Naive B cell (primary cell): ENCODE measurements at regions not wholly inside any gene's neighbourhood (a gene's known extent, or its start where the extent isn't known, plus 50 kb on each side); places are given as distances from the start of the nearest gene placed in this dataset.
A peak's percentile ranks its signal among the peaks of the same experiment; 100 is the strongest.

ENCODE experiments used
- ATAC-seq, 2 donors: fragments of 150-1000 bp; cut with Tn5 transposase; 2 replicates each; pipeline ENCODE4 v1.10.0; 2021; ENCODE audit warnings: low read depth in 2 of 2, mild to moderate bottlenecking in 2 of 2, moderate library complexity in 2 of 2
- DNase-seq: peaks from one replicate; pipeline ENCODE4 v3.0.0; 2022
- H3K27ac Mint-ChIP-seq, 6 donors: one replicate each; pipeline ENCODE4 v1.8.0; 2020 to 2022; ENCODE audit warnings: mild to moderate bottlenecking in 6 of 6, mixed read lengths in 6 of 6, moderate library complexity in 5 of 6, inconsistent platforms in 2 of 6
- H3K27me3 Mint-ChIP-seq, 3 donors: one replicate each; pipeline ENCODE4 v1.8.0; 2021 to 2022; ENCODE audit warnings: mixed read lengths in 3 of 3, mild to moderate bottlenecking in 1 of 3
- H3K36me3 Mint-ChIP-seq, 2 donors: one replicate each; pipeline ENCODE4 v1.8.0; 2020 to 2022; ENCODE audit warnings: mixed read lengths in 2 of 2, inconsistent platforms in 1 of 2, mild to moderate bottlenecking in 1 of 2
- H3K4me1 Mint-ChIP-seq, 3 donors: one replicate each; pipeline ENCODE4 v1.8.0; 2020 to 2022; ENCODE audit warnings: mixed read lengths in 3 of 3, inconsistent platforms in 1 of 3, mild to moderate bottlenecking in 1 of 3, moderate library complexity in 1 of 3
- H3K4me3 Mint-ChIP-seq, 8 donors: one replicate each; pipeline ENCODE4 v1.8.0; 2020 to 2022; ENCODE audit warnings: mild to moderate bottlenecking in 8 of 8, mixed read lengths in 8 of 8, moderate library complexity in 8 of 8, inconsistent platforms in 2 of 8
- H3K9me3 Mint-ChIP-seq, 7 donors: one replicate each; pipeline ENCODE4 v1.8.0; 2020 to 2022; ENCODE audit warnings: mixed read lengths in 7 of 7, mild to moderate bottlenecking in 5 of 7, inconsistent platforms in 2 of 7, moderate library complexity in 1 of 7

- ATAC-seq = no peak
These were observed 307.5 kb downstream of the EMP1 start for GRCh38 chr12:13504074-13504473.

GRCh38 chr12:13503094-13503835, 306.7 kb downstream of the EMP1 start:
- no peak for DNase-seq
- H3K36me3 Mint-ChIP-seq = no peaks in the 10 kb centered on the region
- no peaks in the 10 kb centered on the region for H3K9me3 Mint-ChIP-seq
- ATAC-seq = no peak
- H3K4me1 Mint-ChIP-seq = peaks cover 5 to 12% (median 8%) of the 10 kb centered on the region in 3 donors
- peak overlapping the region in 1 of 6 donors; percentile 67 for H3K27ac Mint-ChIP-seq
- no peak overlapping the region for H3K4me3 Mint-ChIP-seq
- peaks cover 12 to 18% (median 14%) of the 10 kb centered on the region in 3 donors for H3K27me3 Mint-ChIP-seq

More at GRCh38 chr12:13504074-13504473, 307.5 kb downstream of the EMP1 start:
- no peak for DNase-seq
- Mint-ChIP-seq H3K27me3 (peaks cover 7 to 12% (median 11%) of the 10 kb centered on the region in 3 donors), H3K36me3 (no peaks in the 10 kb centered on the region), H3K4me3 (no peak overlapping the region), H3K9me3 (no peaks in the 10 kb centered on the region), H3K27ac (no peak overlapping the region), H3K4me1 (peaks cover 0 to 4% (median 3%) of the 10 kb centered on the region in 3 donors)

- peaks cover 0 to 4% (median 0%) of the 10 kb centered on the region in 7 donors for H3K9me3 Mint-ChIP-seq
- H3K27me3 Mint-ChIP-seq = peaks cover 12 to 19% (median 14%) of the 10 kb centered on the region in 3 donors
- no peak for DNase-seq
- no peaks in the 10 kb centered on the region for H3K36me3 Mint-ChIP-seq
- H3K27ac Mint-ChIP-seq = no peak overlapping the region
- no peak overlapping the region for H3K4me3 Mint-ChIP-seq
- H3K4me1 Mint-ChIP-seq = peaks cover 6 to 15% (median 8%) of the 10 kb centered on the region in 3 donors
- ATAC-seq = no peak
These were observed 302.5 kb downstream of the EMP1 start for GRCh38 chr12:13499008-13499407.

GRCh38 chr12:13496111-13496510, 299.6 kb downstream of the EMP1 start:
- peaks cover 0 to 6% of the 10 kb centered on the region in 2 donors for H3K36me3 Mint-ChIP-seq
- no peak for ATAC-seq
- no peak for DNase-seq

GRCh38 chr12:13489246-13489645, 292.7 kb downstream of the EMP1 start:
- Mint-ChIP-seq H3K4me3 (no peak overlapping the region), H3K9me3 (peaks cover 0 to 8% (median 3%) of the 10 kb centered on the region in 7 donors), H3K27ac (no peak overlapping the region), H3K27me3 (peaks cover 0 to 9% (median 0%) of the 10 kb centered on the region in 3 donors), H3K36me3 (peaks cover 0 to 6% of the 10 kb centered on the region in 2 donors), H3K4me1 (no peaks in the 10 kb centered on the region)
- no peak for ATAC-seq
- DNase-seq = no peak

More at GRCh38 chr12:13496111-13496510, 299.6 kb downstream of the EMP1 start:
- Mint-ChIP-seq H3K4me1 (peaks cover 6 to 15% (median 8%) of the 10 kb centered on the region in 3 donors), H3K4me3 (no peak overlapping the region), H3K9me3 (peaks cover 0 to 10% (median 3%) of the 10 kb centered on the region in 7 donors), H3K27ac (no peak overlapping the region), H3K27me3 (peaks cover 10 to 19% (median 19%) of the 10 kb centered on the region in 3 donors)

GRCh38 chr12:13487326-13487725, 290.8 kb downstream of the EMP1 start:
- Mint-ChIP-seq H3K4me1 (no peaks in the 10 kb centered on the region), H3K36me3 (no peaks in the 10 kb centered on the region), H3K4me3 (no peak overlapping the region), H3K9me3 (peaks cover 0 to 3% (median 0%) of the 10 kb centered on the region in 7 donors), H3K27me3 (peaks cover 0 to 5% (median 0%) of the 10 kb centered on the region in 3 donors), H3K27ac (no peak overlapping the region)
- ATAC-seq (no peak), DNase-seq (no peak)

GRCh38 chr12:13486794-13487193, 290.3 kb downstream of the EMP1 start:
- no peak for DNase-seq
- no peaks in the 10 kb centered on the region for H3K36me3 Mint-ChIP-seq
- H3K4me3 Mint-ChIP-seq = no peak overlapping the region
- H3K9me3 Mint-ChIP-seq = peaks cover 0 to 3% (median 0%) of the 10 kb centered on the region in 7 donors
- H3K27me3 Mint-ChIP-seq = peaks cover 0 to 5% (median 0%) of the 10 kb centered on the region in 3 donors
- no peak overlapping the region for H3K27ac Mint-ChIP-seq
- no peaks in the 10 kb centered on the region for H3K4me1 Mint-ChIP-seq
- ATAC-seq = no peak

- Mint-ChIP-seq H3K36me3 (no peaks in the 10 kb centered on the region), H3K4me3 (no peak overlapping the region), H3K27ac (no peak overlapping the region), H3K4me1 (no peaks in the 10 kb centered on the region), H3K27me3 (peaks cover 10 to 15% (median 13%) of the 10 kb centered on the region in 3 donors), H3K9me3 (peaks cover 0 to 1% (median 0%) of the 10 kb centered on the region in 7 donors)
- no peak for DNase-seq
- no peak for ATAC-seq
These were observed 282.2 kb downstream of the EMP1 start for GRCh38 chr12:13478650-13479181.

GRCh38 chr12:13474381-13474780, 277.9 kb downstream of the EMP1 start:
- Mint-ChIP-seq H3K4me1 (no peaks in the 10 kb centered on the region), H3K4me3 (no peak overlapping the region), H3K36me3 (no peaks in the 10 kb centered on the region), H3K27ac (no peak overlapping the region), H3K9me3 (peaks cover 0 to 1% (median 0%) of the 10 kb centered on the region in 7 donors), H3K27me3 (peaks cover 24 to 26% (median 25%) of the 10 kb centered on the region in 3 donors)
- no peak for DNase-seq
- ATAC-seq = no peak

GRCh38 chr12:13472690-13473089, 276.2 kb downstream of the EMP1 start:
- H3K4me1 Mint-ChIP-seq = no peaks in the 10 kb centered on the region
- no peak for DNase-seq
- H3K36me3 Mint-ChIP-seq = no peaks in the 10 kb centered on the region
- H3K27ac Mint-ChIP-seq = no peak overlapping the region
- H3K27me3 Mint-ChIP-seq = peaks cover 32 to 37% (median 37%) of the 10 kb centered on the region in 3 donors
- ATAC-seq = peak; percentile 32 to 33
- H3K9me3 Mint-ChIP-seq = peaks cover 0 to 1% (median 0%) of the 10 kb centered on the region in 7 donors
- no peak overlapping the region for H3K4me3 Mint-ChIP-seq

GRCh38 chr12:13471471-13471870, 274.9 kb downstream of the EMP1 start:
- Mint-ChIP-seq H3K4me1 (no peaks in the 10 kb centered on the region), H3K27me3 (peaks cover 32 to 39% (median 38%) of the 10 kb centered on the region in 3 donors), H3K4me3 (no peak overlapping the region), H3K9me3 (peaks cover 0 to 1% (median 0%) of the 10 kb centered on the region in 7 donors), H3K27ac (no peak overlapping the region), H3K36me3 (no peaks in the 10 kb centered on the region)
- DNase-seq (no peak), ATAC-seq (no peak)

- H3K27ac Mint-ChIP-seq = no peak overlapping the region
- H3K4me3 Mint-ChIP-seq = no peak overlapping the region
- H3K36me3 Mint-ChIP-seq = no peaks in the 10 kb centered on the region
- ATAC-seq = no peak
- peaks cover 11 to 18% (median 15%) of the 10 kb centered on the region in 3 donors for H3K27me3 Mint-ChIP-seq
- no peak for DNase-seq
- H3K9me3 Mint-ChIP-seq = no peaks in the 10 kb centered on the region
- H3K4me1 Mint-ChIP-seq = no peaks in the 10 kb centered on the region
These were observed 269.1 kb downstream of the EMP1 start for GRCh38 chr12:13465635-13466034.

GRCh38 chr12:13463189-13463588, 266.7 kb downstream of the EMP1 start:
- DNase-seq = no peak
- Mint-ChIP-seq H3K27me3 (peaks cover 9 to 16% (median 15%) of the 10 kb centered on the region in 3 donors), H3K27ac (no peak overlapping the region), H3K4me3 (no peak overlapping the region), H3K4me1 (no peaks in the 10 kb centered on the region), H3K9me3 (no peaks in the 10 kb centered on the region), H3K36me3 (no peaks in the 10 kb centered on the region)
- ATAC-seq = no peak

GRCh38 chr12:13462450-13462849, 265.9 kb downstream of the EMP1 start:
- Mint-ChIP-seq H3K27ac (no peak overlapping the region), H3K36me3 (no peaks in the 10 kb centered on the region), H3K4me3 (no peak overlapping the region), H3K4me1 (no peaks in the 10 kb centered on the region), H3K27me3 (peaks cover 9 to 11% (median 9%) of the 10 kb centered on the region in 3 donors), H3K9me3 (no peaks in the 10 kb centered on the region)
- DNase-seq (no peak), ATAC-seq (no peak)
